ENCODE measurements at regions not wholly inside any gene's neighbourhood (a gene's known extent, or its start where the extent isn't known, plus 50 kb on each side); places are given as distances from the start of the nearest gene placed in this dataset.

GRCh38 chr1:58135821-58136321, 410.7 kb downstream of the OMA1 start (continued):
- TF ChIP-seq ZBTB5 (IDR thresholded peaks at IDR 0.05): no peak
- TF ChIP-seq HDAC2 (IDR thresholded peaks at IDR 0.05): no peak
- TF ChIP-seq SMARCA4 (IDR thresholded peaks at IDR 0.05): no peak

GRCh38 chr1:58133562-58133961, 413.0 kb downstream of the OMA1 start:
- H3K4me2 ChIP-seq (ENCODE audit: insufficient read depth, low read length): no peak overlapping the region
- no peak for DNase-seq (ENCODE audit: extremely low read depth in 1 of 4, low spot score in 3 of 4)
- no peaks in the 10 kb centered on the region for H3K9me1 ChIP-seq (ENCODE audit: control insufficient read depth, insufficient read depth, low read length)
- H3K27ac ChIP-seq (ENCODE audit: extremely low read depth, low read depth, low read length): no peak overlapping the region
- no peaks in the 10 kb centered on the region for H3K9me3 ChIP-seq (replicated peaks; ENCODE audit: control insufficient read depth, insufficient read depth, low read depth, low read length)
- H3K36me3 ChIP-seq (ENCODE audit: control insufficient read depth, insufficient read depth, low read length): no peaks in the 10 kb centered on the region
- no peak overlapping the region for H3K9ac ChIP-seq (ENCODE audit: insufficient read depth in 1 of 2, low read depth in 2 of 2, low read length in 2 of 2)
- CTCF ChIA-PET (ENCODE audit: low intra/inter-chr PET ratio): no interaction called here
- no peaks in the 10 kb centered on the region for H3K79me2 ChIP-seq (ENCODE audit: control insufficient read depth, insufficient read depth, low read length)
- POLR2A ChIA-PET: no interaction called here
- no peaks in the 10 kb centered on the region for H3K4me1 ChIP-seq (replicated peaks in 1 of 2; ENCODE audit: control insufficient read depth in 2 of 2, insufficient read depth in 2 of 2, low read length in 2 of 2)
- H3K4me3 ChIP-seq: no peak overlapping the region
- BruUV-seq (replicated peaks): no TSS peak
- in situ Hi-C loops (cut with MboI): no loop called here
- intact Hi-C loops (cut with micrococcal nuclease): no loop called here
- H4K20me1 ChIP-seq (replicated peaks; ENCODE audit: control insufficient read depth, insufficient read depth, low read length): no peaks in the 10 kb centered on the region
- no peak for FAIRE-seq
- H2AFZ ChIP-seq (ENCODE audit: low read depth, low read length): no peak overlapping the region
- H3K27me3 ChIP-seq (ENCODE audit: control insufficient read depth in 2 of 2, insufficient read depth in 2 of 2, low read length in 2 of 2): no peaks in the 10 kb centered on the region; a peak in 1 of 5 replicates
- ATAC-seq: no peak
- TF ChIP-seq TRIM25 (IDR thresholded peaks at IDR 0.05; ENCODE audit: borderline replicate concordance): no peak
- TF ChIP-seq NCOR1 (IDR thresholded peaks at IDR 0.05): no peak
- TF ChIP-seq ZBTB49 (CRISPR knock-in tag; IDR thresholded peaks at IDR 0.05; ENCODE audit: borderline replicate concordance): no peak
- TF ChIP-seq TSC22D4 (tag; IDR thresholded peaks at IDR 0.05): no peak

All from K562 (cell line).